Activated T-cell treated with anti-CD3 and anti-CD28 coated beads for 1 hour (primary cell): ENCODE measurements at regions not wholly inside any gene's neighbourhood (a gene's known extent, or its start where the extent isn't known, plus 50 kb on each side); places are given as distances from the start of the nearest gene placed in this dataset.
"Not testable (repeated sequence)": the region's sequence is repeated elsewhere in the genome, so short reads cannot be mapped to it uniquely, and the experiment has no call there.

Experiments used
- DNase-seq: peaks from one replicate; pipeline ENCODE4 v3.0.0-alpha.2; 2020; ENCODE audit warnings: low read depth

- no peak for DNase-seq
Observed at GRCh38 chr3:66633402-66634381, 132.9 kb upstream of the LRIG1 start.

- DNase-seq, result no peak
Observed at GRCh38 chr3:66638717-66639116, 137.9 kb upstream of the LRIG1 start.

- DNase-seq, result no peak
Observed at GRCh38 chr3:66639809-66640356, 139.1 kb upstream of the LRIG1 start.

GRCh38 chr3:66642019-66642418 lies 141.2 kb upstream of the LRIG1 start:
- no peak for DNase-seq

- DNase-seq, result no peak
Observed at GRCh38 chr3:66642484-66642883, 141.7 kb upstream of the LRIG1 start.

- no peak for DNase-seq
Observed at GRCh38 chr3:66644549-66644948, 143.7 kb upstream of the LRIG1 start.

- no peak for DNase-seq
Observed at GRCh38 chr3:66648975-66649374, 148.2 kb upstream of the LRIG1 start.

- not testable (repeated sequence) for DNase-seq
Observed at GRCh38 chr3:66651520-66651919, 150.7 kb upstream of the LRIG1 start.

GRCh38 chr3:66652100-66652499 lies 151.3 kb upstream of the LRIG1 start:
- not testable (repeated sequence) for DNase-seq

- no peak for DNase-seq
Observed at GRCh38 chr3:66655044-66655443, 154.2 kb upstream of the LRIG1 start.

GRCh38 chr3:66655671-66656070 lies 154.8 kb upstream of the LRIG1 start:
- DNase-seq, result no peak

GRCh38 chr3:66656609-66657008 lies 155.8 kb upstream of the LRIG1 start:
- DNase-seq, result no peak

- DNase-seq, result no peak
Observed at GRCh38 chr3:66659056-66659455, 158.2 kb upstream of the LRIG1 start.

- DNase-seq, result no peak
Observed at GRCh38 chr3:66661628-66662027, 160.8 kb upstream of the LRIG1 start.

GRCh38 chr3:66662894-66663293 lies 162.1 kb upstream of the LRIG1 start:
- no peak for DNase-seq

GRCh38 chr3:66665021-66665695 lies 164.3 kb upstream of the LRIG1 start:
- DNase-seq, result no peak

GRCh38 chr3:66666362-66666761 lies 165.5 kb upstream of the LRIG1 start:
- no peak for DNase-seq

GRCh38 chr3:66667263-66667662 lies 166.4 kb upstream of the LRIG1 start:
- no peak for DNase-seq

GRCh38 chr3:66671291-66671690 lies 170.5 kb upstream of the LRIG1 start:
- DNase-seq, result no peak

GRCh38 chr3:66672830-66673229 lies 172.0 kb upstream of the LRIG1 start:
- DNase-seq, result no peak

- DNase-seq, result no peak
Observed at GRCh38 chr3:66673293-66673692, 172.5 kb upstream of the LRIG1 start.

- no peak for DNase-seq
Observed at GRCh38 chr3:66675366-66675765, 174.5 kb upstream of the LRIG1 start.
